ENCODE measurements at regions not wholly inside any gene's neighbourhood (a gene's known extent, or its start where the extent isn't known, plus 50 kb on each side); places are given as distances from the start of the nearest gene placed in this dataset.

DNA sequence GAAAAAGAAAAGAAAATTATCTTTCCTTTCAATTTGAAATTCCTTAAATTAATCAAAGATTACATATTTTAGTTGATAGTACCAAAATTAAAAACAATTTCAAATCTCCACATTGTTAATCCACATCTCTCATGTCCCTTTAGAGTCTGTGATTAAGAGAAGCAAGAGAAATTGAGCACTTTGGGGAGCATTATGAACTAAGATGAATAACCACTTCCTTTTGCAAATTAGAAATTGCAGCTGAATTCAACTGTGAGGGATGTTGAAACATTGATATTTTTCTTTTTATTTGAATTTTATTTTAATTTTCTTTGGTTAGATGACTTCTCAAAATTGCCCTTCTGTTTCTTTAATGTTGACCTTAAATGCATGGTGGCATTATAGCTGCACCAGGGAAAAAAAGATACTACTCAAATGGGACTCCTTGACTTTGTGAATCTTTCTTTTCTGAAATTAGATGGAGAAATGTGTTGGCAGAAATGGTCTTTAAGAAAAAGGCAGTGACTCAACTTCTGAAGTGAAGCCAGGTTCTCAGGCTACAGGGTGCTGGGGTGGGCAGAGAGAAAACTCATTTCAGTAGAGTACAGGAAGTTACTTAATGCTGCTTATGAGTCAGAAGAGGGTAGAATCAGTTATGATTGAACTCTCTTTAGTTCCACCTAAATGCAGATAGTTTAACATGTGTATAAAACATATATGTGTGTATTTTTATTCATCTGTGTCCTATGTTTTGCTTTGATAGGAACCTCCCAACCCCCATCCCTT lies 92.0 kb upstream of the TNIP3 start:
- ChIA-PET CTCF (ENCODE audit: low intra/inter-chr PET ratio, low total read pairs) (no interaction called here), POLR2A (no interaction called here)
- BruUV-seq (replicated peaks) = no TSS peak
- FAIRE-seq (no peak), DNase-seq (ENCODE audit: low spot score) (no peak), ATAC-seq (no peak)
- Histone ChIP-seq H4K20me1 (ENCODE audit: insufficient read depth, low read length) (no peaks in the 10 kb centered on the region), H3K9ac (ENCODE audit: insufficient read depth, low read depth, low read length) (no peak overlapping the region), H3K4me1 (ENCODE audit: insufficient read depth, low read length) (no peaks in the 10 kb centered on the region), H3K79me2 (ENCODE audit: insufficient read depth, low read length) (no peaks in the 10 kb centered on the region), H3K27me3 (ENCODE audit: control insufficient read depth in 1 of 2, insufficient read depth in 2 of 2, low read length in 2 of 2) (no peaks in the 10 kb centered on the region), H3K36me3 (replicated peaks in 1 of 2; ENCODE audit: control insufficient read depth in 1 of 2, insufficient read depth in 2 of 2, low read length in 2 of 2) (no peaks in the 10 kb centered on the region), H3K27ac (ENCODE audit: extremely low read length, insufficient read depth, low read length) (no peak overlapping the region), H2AFZ (ENCODE audit: low read length) (no peak overlapping the region), H3K4me3 (replicated peaks in 1 of 3; ENCODE audit: insufficient read depth in 1 of 3, low read depth in 2 of 3, low read length in 3 of 3) (no peak overlapping the region), H3K4me2 (ENCODE audit: low read depth, low read length) (no peak overlapping the region), H3K9me3 (ENCODE audit: low read length) (no peaks in the 10 kb centered on the region)
- in situ Hi-C loops (cut with HindIII; ENCODE audit: extremely low pct_ligation_motif_present, low pct_unique_long_range_greater_than_20kb) = no loop called here
- intact Hi-C loops (cut with micrococcal nuclease; ENCODE audit: unreplicated experiment) = no loop called here
- no peak for TF ChIP-seq ZZZ3 (CRISPR knock-in tag; IDR thresholded peaks at IDR 0.05; ENCODE audit: borderline replicate concordance)
- no peak for TF ChIP-seq CCAR2 (optimal IDR thresholded peaks at IDR 0.05; ENCODE audit: low read depth, low read length)
- no peak for TF ChIP-seq ZNF253 (CRISPR knock-in tag; IDR thresholded peaks at IDR 0.05; ENCODE audit: borderline replicate concordance)
- no peak for TF ChIP-seq ZNF850 (CRISPR knock-in tag; conservative IDR thresholded peaks at IDR 0.05)
- TF ChIP-seq NR1H2 (CRISPR knock-in tag; IDR thresholded peaks at IDR 0.05; ENCODE audit: borderline replicate concordance, low read depth) = no peak
- TF ChIP-seq KLF11 (CRISPR knock-in tag; IDR thresholded peaks at IDR 0.05) = no peak
- TF ChIP-seq, protein P1, sequence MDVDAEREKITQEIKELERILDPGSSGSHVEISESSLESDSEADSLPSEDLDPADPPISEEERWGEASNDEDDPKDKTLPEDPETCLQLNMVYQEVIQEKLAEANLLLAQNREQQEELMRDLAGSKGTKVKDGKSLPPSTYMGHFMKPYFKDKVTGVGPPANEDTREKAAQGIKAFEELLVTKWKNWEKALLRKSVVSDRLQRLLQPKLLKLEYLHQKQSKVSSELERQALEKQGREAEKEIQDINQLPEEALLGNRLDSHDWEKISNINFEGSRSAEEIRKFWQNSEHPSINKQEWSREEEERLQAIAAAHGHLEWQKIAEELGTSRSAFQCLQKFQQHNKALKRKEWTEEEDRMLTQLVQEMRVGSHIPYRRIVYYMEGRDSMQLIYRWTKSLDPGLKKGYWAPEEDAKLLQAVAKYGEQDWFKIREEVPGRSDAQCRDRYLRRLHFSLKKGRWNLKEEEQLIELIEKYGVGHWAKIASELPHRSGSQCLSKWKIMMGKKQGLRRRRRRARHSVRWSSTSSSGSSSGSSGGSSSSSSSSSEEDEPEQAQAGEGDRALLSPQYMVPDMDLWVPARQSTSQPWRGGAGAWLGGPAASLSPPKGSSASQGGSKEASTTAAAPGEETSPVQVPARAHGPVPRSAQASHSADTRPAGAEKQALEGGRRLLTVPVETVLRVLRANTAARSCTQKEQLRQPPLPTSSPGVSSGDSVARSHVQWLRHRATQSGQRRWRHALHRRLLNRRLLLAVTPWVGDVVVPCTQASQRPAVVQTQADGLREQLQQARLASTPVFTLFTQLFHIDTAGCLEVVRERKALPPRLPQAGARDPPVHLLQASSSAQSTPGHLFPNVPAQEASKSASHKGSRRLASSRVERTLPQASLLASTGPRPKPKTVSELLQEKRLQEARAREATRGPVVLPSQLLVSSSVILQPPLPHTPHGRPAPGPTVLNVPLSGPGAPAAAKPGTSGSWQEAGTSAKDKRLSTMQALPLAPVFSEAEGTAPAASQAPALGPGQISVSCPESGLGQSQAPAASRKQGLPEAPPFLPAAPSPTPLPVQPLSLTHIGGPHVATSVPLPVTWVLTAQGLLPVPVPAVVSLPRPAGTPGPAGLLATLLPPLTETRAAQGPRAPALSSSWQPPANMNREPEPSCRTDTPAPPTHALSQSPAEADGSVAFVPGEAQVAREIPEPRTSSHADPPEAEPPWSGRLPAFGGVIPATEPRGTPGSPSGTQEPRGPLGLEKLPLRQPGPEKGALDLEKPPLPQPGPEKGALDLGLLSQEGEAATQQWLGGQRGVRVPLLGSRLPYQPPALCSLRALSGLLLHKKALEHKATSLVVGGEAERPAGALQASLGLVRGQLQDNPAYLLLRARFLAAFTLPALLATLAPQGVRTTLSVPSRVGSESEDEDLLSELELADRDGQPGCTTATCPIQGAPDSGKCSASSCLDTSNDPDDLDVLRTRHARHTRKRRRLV (CRISPR knock-in tag; IDR thresholded peaks at IDR 0.05) = no peak
- TF ChIP-seq, protein P2, sequence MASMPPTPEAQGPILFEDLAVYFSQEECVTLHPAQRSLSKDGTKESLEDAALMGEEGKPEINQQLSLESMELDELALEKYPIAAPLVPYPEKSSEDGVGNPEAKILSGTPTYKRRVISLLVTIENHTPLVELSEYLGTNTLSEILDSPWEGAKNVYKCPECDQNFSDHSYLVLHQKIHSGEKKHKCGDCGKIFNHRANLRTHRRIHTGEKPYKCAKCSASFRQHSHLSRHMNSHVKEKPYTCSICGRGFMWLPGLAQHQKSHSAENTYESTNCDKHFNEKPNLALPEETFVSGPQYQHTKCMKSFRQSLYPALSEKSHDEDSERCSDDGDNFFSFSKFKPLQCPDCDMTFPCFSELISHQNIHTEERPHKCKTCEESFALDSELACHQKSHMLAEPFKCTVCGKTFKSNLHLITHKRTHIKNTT (CRISPR knock-in tag; IDR thresholded peaks at IDR 0.05) = no peak
- TF ChIP-seq ZFP37 (CRISPR knock-in tag; IDR thresholded peaks at IDR 0.05; ENCODE audit: borderline replicate concordance) = no peak
- TF ChIP-seq, protein P3, sequence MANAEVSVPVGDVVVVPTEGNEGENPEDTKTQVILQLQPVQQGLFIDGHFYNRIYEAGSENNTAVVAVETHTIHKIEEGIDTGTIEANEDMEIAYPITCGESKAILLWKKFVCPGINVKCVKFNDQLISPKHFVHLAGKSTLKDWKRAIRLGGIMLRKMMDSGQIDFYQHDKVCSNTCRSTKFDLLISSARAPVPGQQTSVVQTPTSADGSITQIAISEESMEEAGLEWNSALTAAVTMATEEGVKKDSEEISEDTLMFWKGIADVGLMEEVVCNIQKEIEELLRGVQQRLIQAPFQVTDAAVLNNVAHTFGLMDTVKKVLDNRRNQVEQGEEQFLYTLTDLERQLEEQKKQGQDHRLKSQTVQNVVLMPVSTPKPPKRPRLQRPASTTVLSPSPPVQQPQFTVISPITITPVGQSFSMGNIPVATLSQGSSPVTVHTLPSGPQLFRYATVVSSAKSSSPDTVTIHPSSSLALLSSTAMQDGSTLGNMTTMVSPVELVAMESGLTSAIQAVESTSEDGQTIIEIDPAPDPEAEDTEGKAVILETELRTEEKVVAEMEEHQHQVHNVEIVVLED (CRISPR knock-in tag; IDR thresholded peaks at IDR 0.05; ENCODE audit: borderline replicate concordance) = no peak
- no peak for TF ChIP-seq ZNF10 (CRISPR knock-in tag; IDR thresholded peaks at IDR 0.05; ENCODE audit: borderline replicate concordance, low read depth)
- no peak for TF ChIP-seq YEATS4 (CRISPR knock-in tag; IDR thresholded peaks at IDR 0.05; ENCODE audit: borderline replicate concordance)
- TF ChIP-seq, protein P4, sequence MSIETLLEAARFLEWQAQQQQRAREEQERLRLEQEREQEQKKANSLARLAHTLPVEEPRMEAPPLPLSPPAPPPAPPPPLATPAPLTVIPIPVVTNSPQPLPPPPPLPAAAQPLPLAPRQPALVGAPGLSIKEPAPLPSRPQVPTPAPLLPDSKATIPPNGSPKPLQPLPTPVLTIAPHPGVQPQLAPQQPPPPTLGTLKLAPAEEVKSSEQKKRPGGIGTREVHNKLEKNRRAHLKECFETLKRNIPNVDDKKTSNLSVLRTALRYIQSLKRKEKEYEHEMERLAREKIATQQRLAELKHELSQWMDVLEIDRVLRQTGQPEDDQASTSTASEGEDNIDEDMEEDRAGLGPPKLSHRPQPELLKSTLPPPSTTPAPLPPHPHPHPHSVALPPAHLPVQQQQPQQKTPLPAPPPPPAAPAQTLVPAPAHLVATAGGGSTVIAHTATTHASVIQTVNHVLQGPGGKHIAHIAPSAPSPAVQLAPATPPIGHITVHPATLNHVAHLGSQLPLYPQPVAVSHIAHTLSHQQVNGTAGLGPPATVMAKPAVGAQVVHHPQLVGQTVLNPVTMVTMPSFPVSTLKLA (IDR thresholded peaks at IDR 0.05) = no peak
- no peak for TF ChIP-seq IRX3 (CRISPR knock-in tag; IDR thresholded peaks at IDR 0.05; ENCODE audit: borderline replicate concordance, low read depth)
- TF ChIP-seq, protein P5, sequence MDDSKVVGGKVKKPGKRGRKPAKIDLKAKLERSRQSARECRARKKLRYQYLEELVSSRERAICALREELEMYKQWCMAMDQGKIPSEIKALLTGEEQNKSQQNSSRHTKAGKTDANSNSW (CRISPR knock-in tag; IDR thresholded peaks at IDR 0.05; ENCODE audit: borderline replicate concordance) = no peak
